CD14-positive monocyte (primary cell): ENCODE measurements at regions not wholly inside any gene's neighbourhood (a gene's known extent, or its start where the extent isn't known, plus 50 kb on each side); places are given as distances from the start of the nearest gene placed in this dataset.

Source experiments
- DNase-seq, 3 donors: peaks; one replicate each; pipeline ENCODE4 v3.0.0-alpha.2; 2011 to 2022
- H2AFZ ChIP-seq: 2 replicates; pipeline ENCODE4 v1.6.0; 2012; ENCODE audit warnings: mild to moderate bottlenecking, low read depth, low read length, inconsistent platforms; ENCODE audit not compliant: insufficient read depth, poor library complexity, severe bottlenecking
- H3K27ac ChIP-seq, 2 donors: 1 replicate in 1 of 2; 2 replicates in 1 of 2; pipeline ENCODE4 v1.5.1; 2012 to 2013; ENCODE audit warnings: low read length in 2 of 2, control low read depth in 1 of 2, inconsistent platforms in 1 of 2, low read depth in 1 of 2, mild to moderate bottlenecking in 1 of 2
- H3K27me3 ChIP-seq, 2 donors: one replicate each; pipeline versions ENCODE4 v1.6.0 to v1.6.1; 2011 to 2013; ENCODE audit warnings: low read length in 2 of 2; ENCODE audit not compliant: control insufficient read depth in 2 of 2, insufficient read depth in 2 of 2
- H3K36me3 ChIP-seq, 2 donors: replicated peaks in 1 of 2; 1 replicate in 1 of 2; 2 replicates in 1 of 2; pipeline versions ENCODE4 v1.5.1 to v1.6.1; 2012 to 2013; ENCODE audit warnings: low read length in 2 of 2, control low read depth in 1 of 2, inconsistent platforms in 1 of 2, mild to moderate bottlenecking in 1 of 2; ENCODE audit not compliant: insufficient read depth in 2 of 2, control insufficient read depth in 1 of 2
- H3K4me1 ChIP-seq, 2 donors: 1 replicate in 1 of 2; 2 replicates in 1 of 2; pipeline versions ENCODE4 v1.5.1 to v1.6.1; 2012 to 2013; ENCODE audit warnings: low read length in 2 of 2, control low read depth in 1 of 2, inconsistent platforms in 1 of 2, mild to moderate bottlenecking in 1 of 2, moderate library complexity in 1 of 2; ENCODE audit not compliant: insufficient read depth in 2 of 2, control insufficient read depth in 1 of 2
- H3K4me2 ChIP-seq: replicated peaks from 2 replicates; pipeline ENCODE3; 2012; ENCODE audit warnings: low read length, moderate library complexity, mild to moderate bottlenecking; ENCODE audit not compliant: poor library complexity, severe bottlenecking; ENCODE audit errors: extremely low read depth
- H3K4me3 ChIP-seq, 3 experiments: fragments of 200-600 bp in 1 of 3; sonication (generic) in 1 of 3; replicated peaks in 1 of 3; 1 replicate in 2 of 3; 2 replicates in 1 of 3; pipeline ENCODE4 v1.5.1; 2011 to 2013; ENCODE audit warnings: low read length in 3 of 3, mild to moderate bottlenecking in 3 of 3, control low read depth in 2 of 3, low read depth in 2 of 3, inconsistent platforms in 1 of 3, moderate library complexity in 1 of 3
- H3K79me2 ChIP-seq: 2 replicates; pipeline ENCODE4 v1.6.0; 2012; ENCODE audit warnings: mild to moderate bottlenecking, control low read depth, inconsistent platforms, low read length, moderate library complexity; ENCODE audit not compliant: insufficient read depth
- H3K9ac ChIP-seq: 2 replicates; pipeline ENCODE4 v1.6.0; 2017; ENCODE audit warnings: low read length, mild to moderate bottlenecking; ENCODE audit not compliant: insufficient read depth, poor library complexity, severe bottlenecking
- H3K9me3 ChIP-seq, 2 donors: replicated peaks in 1 of 2; 1 replicate in 1 of 2; 2 replicates in 1 of 2; pipeline versions ENCODE4 v1.5.1 to v1.6.1; 2012 to 2013; ENCODE audit warnings: low read length in 2 of 2, control low read depth in 1 of 2; ENCODE audit not compliant: control insufficient read depth in 1 of 2, insufficient read depth in 1 of 2
- H4K20me1 ChIP-seq: 2 replicates; pipeline ENCODE4 v1.6.0; 2012; ENCODE audit warnings: mild to moderate bottlenecking, low read length, control low read depth, moderate library complexity; ENCODE audit not compliant: insufficient read depth
- H3K27ac Mint-ChIP-seq, 7 donors: one replicate each; pipeline ENCODE4 v1.8.0; 2020; ENCODE audit warnings: mild to moderate bottlenecking in 7 of 7, mixed read lengths in 7 of 7, moderate library complexity in 6 of 7, inconsistent platforms in 2 of 7
- H3K27me3 Mint-ChIP-seq, 3 donors: one replicate each; pipeline ENCODE4 v1.8.0; 2021 to 2022; ENCODE audit warnings: low read depth in 3 of 3, mild to moderate bottlenecking in 3 of 3, mixed read lengths in 3 of 3, moderate library complexity in 3 of 3, inconsistent platforms in 1 of 3
- H3K36me3 Mint-ChIP-seq, 2 donors: one replicate each; pipeline ENCODE4 v1.8.0; 2020; ENCODE audit warnings: mixed read lengths in 2 of 2, inconsistent platforms in 1 of 2, mild to moderate bottlenecking in 1 of 2
- H3K4me1 Mint-ChIP-seq: one replicate; pipeline ENCODE4 v1.8.0; 2020; ENCODE audit warnings: mild to moderate bottlenecking, mixed read lengths
- H3K4me3 Mint-ChIP-seq, 2 donors: one replicate each; pipeline ENCODE4 v1.8.0; 2020; ENCODE audit warnings: mild to moderate bottlenecking in 2 of 2, mixed read lengths in 2 of 2, moderate library complexity in 1 of 2
- H3K9me3 Mint-ChIP-seq, 7 donors: one replicate each; pipeline ENCODE4 v1.8.0; 2020 to 2022; ENCODE audit warnings: mixed read lengths in 7 of 7, mild to moderate bottlenecking in 6 of 7, moderate library complexity in 6 of 7, inconsistent platforms in 2 of 7
- WGBS: methylation state at CpG from one replicate; pipeline ENCODE4 v1.1.5; 2013; ENCODE audit warnings: missing lambda C conversion rate; ENCODE audit not compliant: insufficient coverage; 5-methylcytosine and 5-hydroxymethylcytosine counted together
- intact Hi-C, 2 donors: fragments of 100-400 bp; cut with micrococcal nuclease; formaldehyde crosslinking; loops; one replicate each; pipeline versions ENCODE4 v1.15.0 to v1.15.1; 2023
- TF ChIP-seq, protein P1 (sequence below): fragments of 200-600 bp; IDR thresholded peaks from one replicate; pipeline ENCODE4 v1.8.0; 2022; ENCODE audit warnings: antibody characterized with exemption, mild to moderate bottlenecking

DNA sequence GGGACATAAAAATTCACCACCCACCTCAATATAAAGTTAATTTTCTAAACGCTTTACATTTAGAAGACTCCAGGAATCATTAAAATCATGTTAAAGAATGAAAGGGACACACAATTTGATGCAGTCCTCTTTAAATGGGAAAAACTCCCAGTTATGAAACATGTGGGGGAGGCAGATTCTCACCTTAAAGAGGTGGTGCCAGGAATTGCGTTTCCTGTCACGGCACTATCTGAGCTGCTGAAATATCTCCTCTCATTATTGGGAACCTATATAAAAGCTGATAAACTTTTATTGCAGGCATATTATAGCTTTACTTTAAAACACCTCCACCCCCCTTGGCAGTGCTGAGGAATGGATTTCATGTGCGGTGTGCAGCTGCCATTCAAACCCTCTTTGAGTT is 94.8 kb upstream of the SORCS3 start:
- peaks cover 5 to 10% (median 5%) of the 10 kb centered on the region in 3 donors for H3K27me3 Mint-ChIP-seq
- H3K4me1 Mint-ChIP-seq, result no peaks in the 10 kb centered on the region
- DNase-seq, result no peak
- H3K4me3 Mint-ChIP-seq, result no peak overlapping the region
- no peaks in the 10 kb centered on the region for H3K36me3 Mint-ChIP-seq
- intact Hi-C loops, result no loop called here
- H3K4me1 ChIP-seq, result no peaks in the 10 kb centered on the region
- H3K27ac Mint-ChIP-seq, result no peak overlapping the region
- H3K27me3 ChIP-seq, result no peaks in the 10 kb centered on the region
- no peak overlapping the region for H2AFZ ChIP-seq
- H4K20me1 ChIP-seq, result no peaks in the 10 kb centered on the region
- no peak overlapping the region for H3K4me3 ChIP-seq
- peaks cover 0 to 3% (median 0%) of the 10 kb centered on the region in 7 donors for H3K9me3 Mint-ChIP-seq
- no peak overlapping the region for H3K4me2 ChIP-seq
- no peaks in the 10 kb centered on the region for H3K79me2 ChIP-seq
- H3K9ac ChIP-seq, result no peak overlapping the region
- H3K36me3 ChIP-seq, result no peaks in the 10 kb centered on the region
- no peak overlapping the region for H3K27ac ChIP-seq
- TF ChIP-seq, protein P1, sequence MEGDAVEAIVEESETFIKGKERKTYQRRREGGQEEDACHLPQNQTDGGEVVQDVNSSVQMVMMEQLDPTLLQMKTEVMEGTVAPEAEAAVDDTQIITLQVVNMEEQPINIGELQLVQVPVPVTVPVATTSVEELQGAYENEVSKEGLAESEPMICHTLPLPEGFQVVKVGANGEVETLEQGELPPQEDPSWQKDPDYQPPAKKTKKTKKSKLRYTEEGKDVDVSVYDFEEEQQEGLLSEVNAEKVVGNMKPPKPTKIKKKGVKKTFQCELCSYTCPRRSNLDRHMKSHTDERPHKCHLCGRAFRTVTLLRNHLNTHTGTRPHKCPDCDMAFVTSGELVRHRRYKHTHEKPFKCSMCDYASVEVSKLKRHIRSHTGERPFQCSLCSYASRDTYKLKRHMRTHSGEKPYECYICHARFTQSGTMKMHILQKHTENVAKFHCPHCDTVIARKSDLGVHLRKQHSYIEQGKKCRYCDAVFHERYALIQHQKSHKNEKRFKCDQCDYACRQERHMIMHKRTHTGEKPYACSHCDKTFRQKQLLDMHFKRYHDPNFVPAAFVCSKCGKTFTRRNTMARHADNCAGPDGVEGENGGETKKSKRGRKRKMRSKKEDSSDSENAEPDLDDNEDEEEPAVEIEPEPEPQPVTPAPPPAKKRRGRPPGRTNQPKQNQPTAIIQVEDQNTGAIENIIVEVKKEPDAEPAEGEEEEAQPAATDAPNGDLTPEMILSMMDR, result no peak
- WGBS, result no CpG with 5 or more reads among the region's 4 CpGs
- no peaks in the 10 kb centered on the region for H3K9me3 ChIP-seq

DNA sequence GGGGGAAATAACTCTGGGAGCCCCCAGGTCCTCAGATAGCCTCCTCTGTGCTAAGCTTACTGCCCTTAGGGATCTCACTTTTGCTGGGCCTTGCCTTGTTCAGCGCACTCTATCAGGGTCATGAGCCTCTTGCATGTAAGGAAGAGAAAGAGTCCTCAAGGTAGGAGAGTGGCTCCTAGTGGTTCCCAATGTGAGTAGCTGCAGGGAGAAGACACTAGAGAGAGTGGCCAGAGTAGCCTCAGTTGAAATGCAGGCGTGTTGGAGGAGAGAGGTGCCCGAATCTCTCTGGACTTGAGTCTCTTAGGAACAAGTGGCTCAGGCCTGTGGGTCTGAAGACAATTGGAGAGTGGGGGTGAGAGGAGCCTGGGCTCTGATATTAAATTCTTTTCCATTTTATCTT is 94.3 kb upstream of the SORCS3 start:
- H3K4me1 ChIP-seq, result no peaks in the 10 kb centered on the region
- no peaks in the 10 kb centered on the region for H3K9me3 ChIP-seq
- H3K4me3 ChIP-seq, result no peak overlapping the region
- H3K27ac Mint-ChIP-seq, result no peak overlapping the region
- no peaks in the 10 kb centered on the region for H3K79me2 ChIP-seq
- no peak overlapping the region for H2AFZ ChIP-seq
- no peaks in the 10 kb centered on the region for H3K36me3 ChIP-seq
- no peak overlapping the region for H3K9ac ChIP-seq
- H3K27me3 ChIP-seq, result no peaks in the 10 kb centered on the region
- H3K27me3 Mint-ChIP-seq, result peaks cover 5 to 10% (median 5%) of the 10 kb centered on the region in 3 donors
- no peaks in the 10 kb centered on the region for H3K4me1 Mint-ChIP-seq
- 89% methylated on average over 3 of the region's 3 CpGs for WGBS
- intact Hi-C loops, result no loop called here
- no peak for DNase-seq
- no peak overlapping the region for H3K4me2 ChIP-seq
- no peak overlapping the region for H3K4me3 Mint-ChIP-seq
- H3K27ac ChIP-seq, result no peak overlapping the region
- TF ChIP-seq, protein P1, result no peak
- peaks cover 0 to 3% (median 0%) of the 10 kb centered on the region in 7 donors for H3K9me3 Mint-ChIP-seq
- no peaks in the 10 kb centered on the region for H4K20me1 ChIP-seq
- H3K36me3 Mint-ChIP-seq, result no peaks in the 10 kb centered on the region
